ENCODE measurements at regions not wholly inside any gene's neighbourhood (a gene's known extent, or its start where the extent isn't known, plus 50 kb on each side); places are given as distances from the start of the nearest gene placed in this dataset.

- TF ChIP-seq POLR2A (IDR thresholded peaks at IDR 0.05; ENCODE audit: low read depth, low read length) = no peak
- TF ChIP-seq CTCF (IDR thresholded peaks at IDR 0.05; ENCODE audit: extremely low read depth in 1 of 2, insufficient read depth in 1 of 2, low read depth in 1 of 2, low read length in 2 of 2) = no peak
- no peak for TF ChIP-seq POLR2AphosphoS5 (IDR thresholded peaks at IDR 0.05; ENCODE audit: insufficient read depth, low read depth, low read length)
- TF ChIP-seq JUN (IDR thresholded peaks at IDR 0.05; ENCODE audit: borderline replicate concordance, insufficient read depth, insufficient read length, low read depth) = no peak
- TF ChIP-seq MYC (IDR thresholded peaks at IDR 0.05; ENCODE audit: low read depth, low read length) = no peak
These were observed 795.8 kb upstream of the IGFBP7 start for GRCh38 chr4:57905965-57906364.

Measured in endothelial cell of umbilical vein (primary cell).